ENCODE measurements at regions not wholly inside any gene's neighbourhood (a gene's known extent, or its start where the extent isn't known, plus 50 kb on each side); places are given as distances from the start of the nearest gene placed in this dataset.

DNA sequence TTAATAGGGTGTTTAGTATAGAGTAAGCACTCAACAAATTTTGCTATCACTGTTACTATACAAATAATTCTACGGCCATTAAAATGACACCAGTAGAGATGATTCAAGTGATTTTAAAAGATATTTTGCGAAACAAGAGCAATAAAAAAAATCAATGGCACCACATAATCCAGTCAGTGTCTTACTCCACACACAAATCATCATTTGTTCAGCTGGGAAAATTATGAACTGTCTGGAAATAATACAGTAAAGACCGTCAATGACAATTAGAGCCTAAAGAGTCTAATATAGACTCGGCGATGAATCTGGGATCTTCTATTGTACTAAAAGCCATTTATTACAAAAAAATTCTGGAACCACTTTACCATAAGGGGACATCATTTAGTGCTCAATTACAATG, 270.5 kb downstream of the ARRDC4 start:
- no peak for TF ChIP-seq CTCF (IDR thresholded peaks at IDR 0.05)
- DNase-seq (ENCODE audit: low spot score in 2 of 2) = no peak
- H3K4me3 ChIP-seq = no peak overlapping the region
- H3K36me3 ChIP-seq = no peaks in the 10 kb centered on the region
- no peaks in the 10 kb centered on the region for H3K27me3 ChIP-seq
- no peaks in the 10 kb centered on the region for H3K9me3 ChIP-seq
- no peak overlapping the region for H3K27ac ChIP-seq
- H3K4me1 ChIP-seq = no peaks in the 10 kb centered on the region
- intact Hi-C loops (cut with DNase I) = no loop called here

DNA sequence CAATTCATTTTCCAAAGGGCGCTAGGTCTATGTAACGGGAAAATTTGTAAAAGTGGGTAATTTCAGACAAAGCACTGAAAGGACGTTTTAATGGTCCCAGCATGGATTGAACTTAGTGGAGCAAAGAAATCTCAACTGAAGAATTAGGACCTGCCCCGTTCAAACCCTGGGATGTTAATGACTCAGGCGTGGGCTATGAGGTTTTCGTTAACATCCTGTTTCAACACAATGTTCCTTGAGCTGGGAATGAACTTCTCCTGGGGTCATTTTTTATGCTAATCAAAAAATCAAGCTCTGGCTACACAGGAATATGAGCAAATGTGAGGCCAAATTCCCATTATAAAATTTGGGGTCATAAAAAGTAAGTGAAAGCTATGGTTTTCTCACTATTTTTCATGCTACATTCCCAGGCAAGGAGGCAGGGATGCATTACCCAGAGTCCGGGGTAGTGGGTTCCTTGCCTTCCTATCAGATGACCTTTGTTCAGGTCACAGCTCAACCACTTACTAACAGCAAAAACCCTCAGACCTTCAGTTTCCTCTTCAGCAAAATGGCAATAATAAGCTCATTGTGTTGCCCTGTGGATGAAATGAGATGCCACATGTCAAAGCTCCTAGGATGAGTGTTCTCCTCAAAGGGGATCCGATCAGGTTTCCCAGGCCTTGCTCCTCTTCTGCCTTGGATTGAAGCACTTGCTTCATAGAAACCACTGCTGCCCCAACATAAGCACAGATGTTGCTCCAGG, 271.4 kb downstream of the ARRDC4 start:
- DNase-seq (ENCODE audit: low spot score in 2 of 2) = no peak

DNA sequence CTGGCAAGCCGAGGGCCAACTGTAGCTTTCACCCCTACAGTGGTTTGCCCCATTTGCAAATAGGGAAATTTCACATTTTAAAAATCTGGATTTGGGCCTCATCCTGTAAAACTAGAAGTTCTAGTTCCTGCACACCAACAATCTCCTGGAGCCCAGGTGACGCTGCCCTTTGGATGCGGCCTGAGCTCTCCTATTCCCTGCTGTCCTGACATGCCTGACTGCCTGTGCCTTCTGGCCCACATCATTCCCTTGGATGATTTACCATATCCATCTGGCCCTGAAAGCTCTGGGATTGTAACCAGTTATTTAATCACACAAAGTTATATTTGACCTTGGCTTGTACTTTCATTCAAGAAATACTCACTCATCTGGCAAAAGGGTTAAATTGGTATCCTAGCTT, 272.3 kb downstream of the ARRDC4 start:
- DNase-seq (ENCODE audit: low spot score in 2 of 2) = no peak
- H3K4me1 ChIP-seq = no peaks in the 10 kb centered on the region
- no peak for TF ChIP-seq CTCF (IDR thresholded peaks at IDR 0.05)
- no peaks in the 10 kb centered on the region for H3K36me3 ChIP-seq
- no peaks in the 10 kb centered on the region for H3K27me3 ChIP-seq
- intact Hi-C loops (cut with DNase I) = no loop called here
- H3K9me3 ChIP-seq = no peaks in the 10 kb centered on the region
- H3K4me3 ChIP-seq = no peak overlapping the region
- H3K27ac ChIP-seq = no peak overlapping the region

More for the DNA sequence above, 271.4 kb downstream of the ARRDC4 start:
- H3K36me3 ChIP-seq = no peaks in the 10 kb centered on the region
- no peaks in the 10 kb centered on the region for H3K27me3 ChIP-seq
- H3K4me1 ChIP-seq = no peaks in the 10 kb centered on the region
- H3K9me3 ChIP-seq = no peaks in the 10 kb centered on the region
- no peak overlapping the region for H3K27ac ChIP-seq
- no peak for TF ChIP-seq CTCF (IDR thresholded peaks at IDR 0.05)
- intact Hi-C loops (cut with DNase I) = no loop called here
- H3K4me3 ChIP-seq = no peak overlapping the region

- H3K9me3 ChIP-seq = no peaks in the 10 kb centered on the region
- no peak for TF ChIP-seq CTCF (IDR thresholded peaks at IDR 0.05)
- no peaks in the 10 kb centered on the region for H3K4me1 ChIP-seq
- DNase-seq (ENCODE audit: low spot score in 2 of 2) = no peak
- no peaks in the 10 kb centered on the region for H3K36me3 ChIP-seq
- intact Hi-C loops (cut with DNase I) = no loop called here
- H3K27ac ChIP-seq = no peak overlapping the region
- no peaks in the 10 kb centered on the region for H3K27me3 ChIP-seq
- H3K4me3 ChIP-seq = no peak overlapping the region
Observed at GRCh38 chr15:98233873-98234272, 273.4 kb downstream of the ARRDC4 start.

- no peaks in the 10 kb centered on the region for H3K36me3 ChIP-seq
- intact Hi-C loops (cut with DNase I) = no loop called here
- no peaks in the 10 kb centered on the region for H3K27me3 ChIP-seq
- H3K9me3 ChIP-seq = no peaks in the 10 kb centered on the region
- no peak overlapping the region for H3K4me3 ChIP-seq
- H3K27ac ChIP-seq = no peak overlapping the region
- DNase-seq (ENCODE audit: low spot score in 2 of 2) = no peak
- TF ChIP-seq CTCF (IDR thresholded peaks at IDR 0.05) = no peak
- H3K4me1 ChIP-seq = no peaks in the 10 kb centered on the region
Observed at GRCh38 chr15:98240303-98240702, 279.8 kb downstream of the ARRDC4 start.

Measured in ascending aorta (tissue), 2 donors.